HG03520 (cell line): ENCODE measurements at regions not wholly inside any gene's neighbourhood (a gene's known extent, or its start where the extent isn't known, plus 50 kb on each side); places are given as distances from the start of the nearest gene placed in this dataset.

Experiments used
- ATAC-seq: cut with Tn5 transposase; IDR thresholded peaks from one replicate; pipeline ENCODE4 v1.9.1; 2021; ENCODE audit warnings: mild to moderate bottlenecking, moderate library complexity; ENCODE audit not compliant: unreplicated experiment

- ATAC-seq, result no peak
Measured at GRCh38 chr3:6521369-6522113, 339.4 kb upstream of the GRM7 start.

- no peak for ATAC-seq
Measured at GRCh38 chr3:6522191-6522590, 338.7 kb upstream of the GRM7 start.

GRCh38 chr3:6523043-6523442 is 337.9 kb upstream of the GRM7 start:
- ATAC-seq, result no peak

- ATAC-seq, result no peak
Measured at GRCh38 chr3:6524479-6524878, 336.4 kb upstream of the GRM7 start.

GRCh38 chr3:6526321-6526720 is 334.6 kb upstream of the GRM7 start:
- ATAC-seq, result no peak

GRCh38 chr3:6526861-6527260 is 334.1 kb upstream of the GRM7 start:
- ATAC-seq, result no peak

- no peak for ATAC-seq
Measured at GRCh38 chr3:6528951-6529350, 332.0 kb upstream of the GRM7 start.

GRCh38 chr3:6531153-6531552 is 329.8 kb upstream of the GRM7 start:
- ATAC-seq, result no peak

GRCh38 chr3:6532101-6532500 is 328.8 kb upstream of the GRM7 start:
- no peak for ATAC-seq

GRCh38 chr3:6540981-6541380 is 319.9 kb upstream of the GRM7 start:
- ATAC-seq, result no peak

GRCh38 chr3:6542795-6543194 is 318.1 kb upstream of the GRM7 start:
- ATAC-seq, result no peak

- ATAC-seq, result no peak
Measured at GRCh38 chr3:6549296-6549695, 311.6 kb upstream of the GRM7 start.

- ATAC-seq, result no peak
Measured at GRCh38 chr3:6551165-6551564, 309.8 kb upstream of the GRM7 start.

- no peak for ATAC-seq
Measured at GRCh38 chr3:6560259-6560658, 300.7 kb upstream of the GRM7 start.

- no peak for ATAC-seq
Measured at GRCh38 chr3:6567241-6567640, 293.7 kb upstream of the GRM7 start.

GRCh38 chr3:6568999-6569493 is 291.9 kb upstream of the GRM7 start:
- no peak for ATAC-seq

- no peak for ATAC-seq
Measured at GRCh38 chr3:6571448-6571847, 289.5 kb upstream of the GRM7 start.

- no peak for ATAC-seq
Measured at GRCh38 chr3:6577584-6577983, 283.3 kb upstream of the GRM7 start.

GRCh38 chr3:6578526-6578925 is 282.4 kb upstream of the GRM7 start:
- no peak for ATAC-seq

GRCh38 chr3:6580808-6581207 is 280.1 kb upstream of the GRM7 start:
- ATAC-seq, result no peak

GRCh38 chr3:6585360-6585759 is 275.6 kb upstream of the GRM7 start:
- ATAC-seq, result no peak

GRCh38 chr3:6600237-6600636 is 260.7 kb upstream of the GRM7 start:
- no peak for ATAC-seq

- ATAC-seq, result peak; percentile 50
Measured at GRCh38 chr3:6601374-6601773, 259.5 kb upstream of the GRM7 start.
